GM10266 (cell line): ENCODE measurements at regions not wholly inside any gene's neighbourhood (a gene's known extent, or its start where the extent isn't known, plus 50 kb on each side); places are given as distances from the start of the nearest gene placed in this dataset.

ENCODE experiments used
- DNase-seq: peaks from one replicate; pipeline ENCODE4 v3.0.0; 2012; ENCODE audit errors: extremely low spot score
- CTCF ChIP-seq: IDR thresholded peaks from 2 replicates; pipeline ENCODE4 v1.5.1; 2012; ENCODE audit warnings: mild to moderate bottlenecking, low read depth; ENCODE audit not compliant: control insufficient read depth, insufficient read depth; ENCODE audit errors: missing control alignments

GRCh38 chr6:113645576-113645970, 211.6 kb upstream of the MARCKS start:
- no peak for DNase-seq
- TF ChIP-seq CTCF = no peak

GRCh38 chr6:113645986-113646385, 211.2 kb upstream of the MARCKS start:
- no peak for DNase-seq
- no peak for TF ChIP-seq CTCF

- no peak for TF ChIP-seq CTCF
- DNase-seq = no peak
These were observed 210.4 kb upstream of the MARCKS start for GRCh38 chr6:113646701-113647100.

- no peak for TF ChIP-seq CTCF
- no peak for DNase-seq
These were observed 209.8 kb upstream of the MARCKS start for GRCh38 chr6:113647143-113647889.

GRCh38 chr6:113648698-113649097, 208.4 kb upstream of the MARCKS start:
- TF ChIP-seq CTCF = no peak
- DNase-seq = no peak

- TF ChIP-seq CTCF = no peak
- no peak for DNase-seq
These were observed 207.9 kb upstream of the MARCKS start for GRCh38 chr6:113649276-113649675.

- TF ChIP-seq CTCF = no peak
- no peak for DNase-seq
These were observed 207.1 kb upstream of the MARCKS start for GRCh38 chr6:113649880-113650609.
